H1 (cell line): ENCODE measurements at regions not wholly inside any gene's neighbourhood (a gene's known extent, or its start where the extent isn't known, plus 50 kb on each side); places are given as distances from the start of the nearest gene placed in this dataset.
"Not testable (repeated sequence)": the region's sequence is repeated elsewhere in the genome, so short reads cannot be mapped to it uniquely, and the experiment has no call there.

Experiments
- CTCF ChIA-PET: fragments of 300-600 bp; sonication (Branson Sonifier 250); formaldehyde crosslinking; loops from one replicate; lab custom pipeline; 2021; ENCODE audit not compliant: partially characterized antibody; lab: Charles Lee
- POLR2A ChIA-PET: fragments of 300-600 bp; sonication (Branson Sonifier 250); formaldehyde crosslinking; loops from one replicate; lab custom pipeline; 2021; ENCODE audit warnings: inconsistent platforms; ENCODE audit not compliant: partially characterized antibody; lab: Charles Lee
- DNase-seq, 2 experiments: peaks; one replicate each; pipeline versions ENCODE4 v3.0.0 to v3.0.0-alpha.2; 2010 to 2022; ENCODE audit warnings: low spot score in 2 of 2, low read depth in 1 of 2, mixed read lengths in 1 of 2
- FAIRE-seq: peaks from 2 replicates; lab custom pipeline; 2011; peaks lifted over from hg19 to GRCh38; lab: Jason Lieb, UNC
- H2AFZ ChIP-seq: 2 replicates; pipeline ENCODE4 v1.8.1; 2012; ENCODE audit warnings: low read length, inconsistent platforms
- H2AK5ac ChIP-seq: 2 replicates; pipeline ENCODE4 v1.6.1; 2013; ENCODE audit warnings: low read depth, low read length
- H2BK120ac ChIP-seq: replicated peaks from 2 replicates; pipeline ENCODE3; 2013; ENCODE audit warnings: low read depth, low read length, inconsistent platforms
- H2BK12ac ChIP-seq: 2 replicates; pipeline ENCODE4 v1.6.1; 2013; ENCODE audit warnings: low read depth, low read length
- H2BK15ac ChIP-seq: 2 replicates; pipeline ENCODE4 v1.6.1; 2013; ENCODE audit warnings: low read length
- H2BK20ac ChIP-seq: 2 replicates; pipeline ENCODE4 v1.6.1; 2013; ENCODE audit warnings: low read length
- H2BK5ac ChIP-seq: 2 replicates; pipeline ENCODE4 v1.6.1; 2013; ENCODE audit warnings: low read depth, low read length
- H3K14ac ChIP-seq: 2 replicates; pipeline ENCODE4 v1.6.1; 2013; ENCODE audit warnings: inconsistent platforms; ENCODE audit not compliant: insufficient read length
- H3K18ac ChIP-seq: 2 replicates; pipeline ENCODE4 v1.6.1; 2013; ENCODE audit warnings: low read length; ENCODE audit errors: extremely low read depth
- H3K23ac ChIP-seq: 2 replicates; pipeline ENCODE4 v1.6.1; 2013; ENCODE audit warnings: inconsistent platforms; ENCODE audit not compliant: insufficient read length
- H3K23me2 ChIP-seq: 2 replicates; pipeline ENCODE4 v1.6.1; 2013; ENCODE audit warnings: low read depth, low read length
- H3K27ac ChIP-seq: 2 replicates; pipeline ENCODE4 v1.6.1; 2011; ENCODE audit warnings: low read depth, low read length, inconsistent platforms
- H3K27me3 ChIP-seq, 4 experiments: replicated peaks in 1 of 4; 1 replicate in 1 of 4; 2 replicates in 3 of 4; pipeline versions ENCODE4 v1.6.1 to v1.8.1; 2011 to 2013; ENCODE audit warnings: low read length in 3 of 4, mild to moderate bottlenecking in 3 of 4, inconsistent platforms in 2 of 4, mixed read lengths in 2 of 4, moderate library complexity in 1 of 4; ENCODE audit not compliant: control insufficient read depth in 3 of 4, insufficient read depth in 3 of 4; ENCODE audit errors: extremely low read depth in 1 of 4
- H3K36me3 ChIP-seq, 4 experiments: 2 replicates each; pipeline versions ENCODE4 v1.6.1 to v1.8.1; 2011 to 2013; ENCODE audit warnings: mild to moderate bottlenecking in 4 of 4, low read length in 3 of 4, moderate library complexity in 2 of 4, control low read depth in 1 of 4, inconsistent platforms in 1 of 4; ENCODE audit not compliant: insufficient read depth in 4 of 4, control insufficient read depth in 2 of 4
- H3K4ac ChIP-seq: replicated peaks from 2 replicates; pipeline ENCODE3; 2013; ENCODE audit warnings: low read length, low read depth, mixed read lengths, inconsistent platforms; ENCODE audit not compliant: insufficient read length
- H3K4me1 ChIP-seq, 4 experiments: replicated peaks in 1 of 4; 1 replicate in 1 of 4; 2 replicates in 3 of 4; pipeline versions ENCODE4 v1.6.1 to v1.8.1; 2011 to 2013; ENCODE audit warnings: low read length in 3 of 4, inconsistent platforms in 2 of 4, mixed read lengths in 1 of 4; ENCODE audit not compliant: insufficient read depth in 4 of 4, control insufficient read depth in 3 of 4
- H3K4me2 ChIP-seq, 2 experiments: 2 replicates each; pipeline versions ENCODE4 v1.6.1 to v1.8.1; 2011 to 2013; ENCODE audit warnings: low read depth in 2 of 2, low read length in 2 of 2, control low read depth in 1 of 2, inconsistent platforms in 1 of 2, mild to moderate bottlenecking in 1 of 2; ENCODE audit not compliant: insufficient read depth in 1 of 2
- H3K4me3 ChIP-seq, 4 experiments: fragments of 200-600, 300-600 bp in 1 of 4; sonication (generic), shearing (Covaris generic), sonication (Bioruptor Twin) in 1 of 4; 2 replicates each; pipeline versions ENCODE4 v1.5.1 to v1.8.1; 2011 to 2016; ENCODE audit warnings: low read length in 4 of 4, low read depth in 3 of 4, control low read depth in 2 of 4, inconsistent platforms in 2 of 4, mild to moderate bottlenecking in 2 of 4, mixed read lengths in 1 of 4, moderate library complexity in 1 of 4; ENCODE audit not compliant: insufficient read depth in 2 of 4; ENCODE audit errors: extremely low read depth in 1 of 4
- H3K56ac ChIP-seq: replicated peaks from 2 replicates; pipeline ENCODE3; 2013; ENCODE audit warnings: low read depth, mild to moderate bottlenecking, mixed read lengths, low read length, inconsistent platforms; ENCODE audit not compliant: insufficient read length
- H3K79me1 ChIP-seq: 2 replicates; pipeline ENCODE4 v1.6.1; 2013; ENCODE audit warnings: low read depth, low read length, control low read depth
- H3K79me2 ChIP-seq, 2 experiments: 2 replicates each; pipeline versions ENCODE4 v1.6.1 to v1.8.1; 2012 to 2013; ENCODE audit warnings: low read length in 2 of 2, mild to moderate bottlenecking in 2 of 2, inconsistent platforms in 1 of 2; ENCODE audit not compliant: insufficient read depth in 2 of 2, control insufficient read depth in 1 of 2
- H3K9ac ChIP-seq, 4 experiments: replicated peaks in 1 of 4; 1 replicate in 1 of 4; 2 replicates in 3 of 4; pipeline versions ENCODE4 v1.6.1 to v1.8.1; 2011 to 2013; ENCODE audit warnings: low read depth in 3 of 4, low read length in 3 of 4, control low read depth in 2 of 4, mild to moderate bottlenecking in 2 of 4, moderate library complexity in 2 of 4, inconsistent platforms in 1 of 4; ENCODE audit errors: extremely low read depth in 1 of 4
- H3K9me3 ChIP-seq, 2 experiments: 2 replicates each; pipeline versions ENCODE4 v1.6.1 to v1.8.1; 2012 to 2013; ENCODE audit warnings: mild to moderate bottlenecking in 2 of 2, moderate library complexity in 2 of 2, control low read depth in 1 of 2, inconsistent platforms in 1 of 2, low read depth in 1 of 2, low read length in 1 of 2, mixed read lengths in 1 of 2; ENCODE audit not compliant: insufficient read depth in 2 of 2
- H4K20me1 ChIP-seq, 2 experiments: replicated peaks in 1 of 2; 2 replicates each; pipeline versions ENCODE3 to v1.8.1; 2011 to 2013; ENCODE audit warnings: inconsistent platforms in 2 of 2, low read length in 2 of 2, mild to moderate bottlenecking in 1 of 2; ENCODE audit not compliant: insufficient read depth in 2 of 2, control insufficient read depth in 1 of 2
- H4K5ac ChIP-seq: 2 replicates; pipeline ENCODE4 v1.6.1; 2013; ENCODE audit warnings: low read length, low read depth, mixed read lengths, inconsistent platforms; ENCODE audit not compliant: insufficient read length
- H4K8ac ChIP-seq: 2 replicates; pipeline ENCODE4 v1.8.0; 2013; ENCODE audit warnings: mild to moderate bottlenecking, moderate library complexity, low read length, inconsistent platforms; ENCODE audit not compliant: insufficient read depth; ENCODE audit errors: extremely low read depth
- H4K91ac ChIP-seq: replicated peaks from 2 replicates; pipeline ENCODE3; 2013; ENCODE audit warnings: low read length, mixed read lengths, inconsistent platforms; ENCODE audit not compliant: insufficient read length
- WGBS, 2 experiments: shearing (Covaris generic) in 1 of 2; methylation state at CpG; one replicate each; pipeline versions ENCODE4 v1.1.6 to v1.1.7; 2013 to 2015; ENCODE audit warnings: low lambda C conversion rate in 2 of 2, mixed read lengths in 2 of 2, inconsistent platforms in 1 of 2, low coverage in 1 of 2, missing lambda C conversion rate in 1 of 2; ENCODE audit not compliant: insufficient replicate concordance in 2 of 2, insufficient coverage in 1 of 2, insufficient read length in 1 of 2; ENCODE audit errors: extremely low coverage in 1 of 2, missing lambda C conversion rate in 1 of 2; 5-methylcytosine and 5-hydroxymethylcytosine counted together

- H3K9ac ChIP-seq, FAIRE-seq, H3K23me2 ChIP-seq, H3K4ac ChIP-seq, H4K8ac ChIP-seq, H3K4me1 ChIP-seq, H2BK5ac ChIP-seq, H2AFZ ChIP-seq, H3K9me3 ChIP-seq, H3K27ac ChIP-seq, H3K36me3 ChIP-seq, POLR2A ChIA-PET, DNase-seq, H3K23ac ChIP-seq, H2AK5ac ChIP-seq, H3K14ac ChIP-seq, H3K27me3 ChIP-seq, H3K79me2 ChIP-seq, H2BK120ac ChIP-seq, H3K4me2 ChIP-seq, H4K5ac ChIP-seq, H4K20me1 ChIP-seq, H2BK15ac ChIP-seq, H2BK20ac ChIP-seq, H3K79me1 ChIP-seq, H3K18ac ChIP-seq, H3K56ac ChIP-seq, H2BK12ac ChIP-seq, CTCF ChIA-PET, H3K4me3 ChIP-seq, H4K91ac ChIP-seq: not testable (repeated sequence)
- 0% methylated on average over 1 of the region's 1 CpG; no CpG with 5 or more reads in 1 of the 2 experiments for whole genome bisulfite sequencing, 2 experiments
Measured at GRCh38 chr4:107483621-107484020, 236.4 kb downstream of the PAPSS1 start.
